ENCODE measurements at regions not wholly inside any gene's neighbourhood (a gene's known extent, or its start where the extent isn't known, plus 50 kb on each side); places are given as distances from the start of the nearest gene placed in this dataset.
"Not testable (repeated sequence)": the region's sequence is repeated elsewhere in the genome, so short reads cannot be mapped to it uniquely, and the experiment has no call there.

- DNase-seq = not testable (repeated sequence)
Measured at GRCh38 chr17:22044706-22045246, 352.5 kb downstream of the KCNJ18 start.

DNA sequence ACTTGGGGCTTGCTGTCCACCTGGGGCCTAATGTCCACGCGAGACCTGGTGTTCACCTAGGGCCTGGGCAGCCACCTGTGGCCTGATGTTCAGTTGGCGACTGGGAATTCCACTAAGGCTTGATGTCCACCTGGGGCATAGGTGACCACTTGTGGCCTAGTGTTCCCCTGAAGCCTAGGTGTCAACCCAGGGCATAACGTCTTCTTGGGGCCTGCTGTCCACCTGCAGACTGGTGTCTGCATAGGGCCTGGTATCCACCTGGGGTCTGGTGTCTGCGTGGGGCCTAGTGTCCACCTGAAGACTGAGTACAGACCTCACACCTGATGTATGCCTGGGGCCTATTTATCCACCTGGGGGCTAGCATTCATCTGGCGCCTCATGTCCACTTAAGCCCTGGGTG is 355.2 kb downstream of the KCNJ18 start:
- not testable (repeated sequence) for DNase-seq

GRCh38 chr17:22048226-22048625 is 355.9 kb downstream of the KCNJ18 start:
- DNase-seq = not testable (repeated sequence)

GRCh38 chr17:22050766-22051165 is 358.4 kb downstream of the KCNJ18 start:
- not testable (repeated sequence) for DNase-seq

- not testable (repeated sequence) for DNase-seq
Measured at GRCh38 chr17:22052715-22053114, 360.4 kb downstream of the KCNJ18 start.

DNA sequence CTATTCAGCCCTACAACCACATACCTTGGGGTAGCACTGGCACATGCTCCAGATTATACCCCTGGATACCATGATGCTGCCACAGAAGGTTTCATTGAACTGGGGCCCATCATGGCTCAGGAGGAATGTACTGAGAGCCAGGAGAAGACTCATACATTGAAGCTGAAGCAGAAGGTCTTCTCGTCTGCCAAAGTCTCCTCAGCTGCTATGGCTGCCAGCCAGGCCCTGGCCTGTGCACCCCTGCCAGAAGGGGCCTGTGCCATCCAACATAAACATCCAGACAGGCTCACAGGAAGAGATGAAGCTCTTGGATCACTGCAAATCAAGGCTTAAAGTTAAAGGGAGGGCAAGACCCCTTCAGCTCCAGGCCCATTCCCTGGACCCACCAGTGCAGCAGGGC is 364.2 kb downstream of the KCNJ18 start:
- not testable (repeated sequence) for DNase-seq

GRCh38 chr17:22075918-22076317 is 383.6 kb downstream of the KCNJ18 start:
- not testable (repeated sequence) for DNase-seq

DNA sequence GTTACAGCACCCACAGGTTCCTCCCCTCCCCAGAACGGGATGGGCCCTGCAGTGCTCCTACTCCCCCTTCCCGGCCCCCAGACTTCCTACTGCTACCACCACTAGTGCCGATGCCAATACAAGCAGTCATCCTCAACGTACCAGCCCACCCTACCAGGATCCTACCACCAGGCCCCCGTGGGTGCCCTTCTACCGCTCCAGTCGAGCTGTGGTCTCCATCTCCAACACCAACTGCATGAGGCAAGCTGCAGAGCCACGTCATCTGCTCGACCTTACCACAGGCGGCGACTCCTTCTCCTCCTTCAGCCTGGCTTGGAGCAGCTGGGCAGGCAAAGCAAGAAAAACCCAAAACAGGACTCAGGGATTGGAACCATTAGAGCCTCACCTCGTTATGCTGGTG is 396.3 kb downstream of the KCNJ18 start:
- DNase-seq = not testable (repeated sequence)

GRCh38 chr17:22090263-22090935 is 398.1 kb downstream of the KCNJ18 start:
- no peak for DNase-seq

DNA sequence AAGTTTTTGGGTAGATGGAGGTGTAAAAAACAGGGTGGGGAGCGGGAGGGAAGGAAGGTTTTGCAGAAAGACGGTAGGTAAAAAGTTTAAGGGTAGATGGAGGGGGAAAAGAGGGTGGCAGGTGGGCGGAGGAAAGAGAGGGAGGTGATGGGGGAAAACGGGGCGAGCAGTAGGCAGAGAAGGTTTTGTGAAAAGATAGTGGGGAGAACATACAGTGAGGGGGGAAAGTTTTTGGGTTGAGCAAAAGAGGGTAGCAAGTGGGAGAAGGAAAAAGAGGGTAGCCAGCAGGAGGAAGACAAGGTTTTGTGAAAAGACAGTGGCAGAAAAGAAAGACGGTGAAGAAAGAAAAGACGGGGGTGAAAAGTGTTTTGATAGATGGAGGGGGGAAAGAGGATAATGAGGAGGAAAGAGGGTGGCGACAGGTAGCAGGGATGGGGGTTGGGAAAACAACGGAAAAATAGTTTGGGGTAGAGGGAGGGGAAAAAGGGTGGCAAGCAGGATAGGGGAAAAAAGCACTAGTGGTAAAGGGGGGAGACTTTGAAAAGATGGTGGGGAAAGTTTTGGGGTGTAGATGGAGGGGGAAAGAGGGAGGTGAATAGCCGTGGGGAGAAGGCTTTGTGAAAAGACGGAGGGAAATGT is 398.8 kb downstream of the KCNJ18 start:
- DNase-seq = not testable (repeated sequence)

GRCh38 chr17:22091840-22092239 is 399.5 kb downstream of the KCNJ18 start:
- not testable (repeated sequence) for DNase-seq

GRCh38 chr17:22095414-22095813 is 403.1 kb downstream of the KCNJ18 start:
- not testable (repeated sequence) for DNase-seq

DNA sequence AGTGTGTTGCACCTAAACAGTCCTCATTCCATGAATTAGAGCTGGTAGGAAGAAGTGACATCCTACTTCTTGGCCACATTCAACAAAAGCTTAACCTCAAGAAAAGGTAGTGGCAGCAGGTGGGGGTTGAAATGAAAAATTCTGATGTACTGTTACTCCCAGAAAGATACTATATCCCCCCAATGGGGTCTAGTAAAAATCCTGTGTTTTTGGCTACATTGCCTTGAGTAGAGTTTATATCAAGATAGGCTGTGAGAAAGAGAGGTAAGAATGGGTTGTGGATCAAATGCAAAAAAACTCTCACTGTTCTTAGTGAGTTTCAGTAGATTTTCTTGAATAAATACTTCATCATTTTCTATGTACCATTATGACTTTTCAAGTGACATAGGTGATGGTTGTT is 407.3 kb downstream of the KCNJ18 start:
- not testable (repeated sequence) for DNase-seq

DNA sequence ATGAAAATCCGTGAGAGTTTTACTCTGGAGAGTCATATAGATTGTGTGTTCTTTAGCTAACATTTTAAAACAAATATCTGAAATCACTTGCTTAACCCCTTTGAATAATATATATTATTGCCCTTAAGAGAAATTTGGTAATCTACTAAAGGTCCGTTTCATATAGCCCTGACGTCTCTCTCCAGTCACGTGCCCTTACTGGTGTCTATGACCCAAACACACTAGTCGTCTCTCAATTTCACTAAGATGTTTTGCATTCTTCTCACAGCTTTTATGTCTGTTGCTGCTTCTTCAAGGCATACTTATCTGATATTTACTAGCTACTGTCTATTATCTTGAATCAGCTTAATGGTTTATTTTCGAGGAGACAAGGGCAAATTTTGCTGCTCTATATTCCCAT is 409.9 kb downstream of the KCNJ18 start:
- DNase-seq = no peak

- not testable (repeated sequence) for DNase-seq
Measured at GRCh38 chr17:22116720-22117119, 424.4 kb downstream of the KCNJ18 start.

DNA sequence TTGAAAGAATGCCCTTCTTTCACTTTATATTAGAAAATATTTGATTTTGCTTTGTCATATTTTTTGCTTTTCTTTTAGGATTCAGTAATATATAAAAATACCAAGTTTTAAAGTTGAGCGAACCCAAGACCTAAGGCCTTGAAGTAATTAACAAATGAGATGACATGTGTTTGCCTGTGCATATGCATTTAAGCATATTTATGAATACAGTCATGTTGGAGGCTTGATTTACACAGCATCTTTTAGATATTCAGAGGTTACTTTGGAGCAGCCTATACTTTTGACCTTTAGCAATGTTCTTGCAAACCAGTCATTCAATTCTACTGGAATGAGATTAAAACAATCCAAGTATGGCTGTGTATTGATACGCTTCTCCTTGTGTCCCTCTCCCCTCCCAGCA is 425.1 kb downstream of the KCNJ18 start:
- DNase-seq = not testable (repeated sequence)

GRCh38 chr17:22119016-22119415 is 426.7 kb downstream of the KCNJ18 start:
- DNase-seq = not testable (repeated sequence)

- DNase-seq = not testable (repeated sequence)
Measured at GRCh38 chr17:22119751-22120150, 427.4 kb downstream of the KCNJ18 start.

- DNase-seq = no peak
Measured at GRCh38 chr17:22123536-22124281, 431.4 kb downstream of the KCNJ18 start.

- no peak for DNase-seq
Measured at GRCh38 chr17:22128171-22128570, 435.8 kb downstream of the KCNJ18 start.

- no peak for DNase-seq
Measured at GRCh38 chr17:22128723-22129122, 436.4 kb downstream of the KCNJ18 start.

GRCh38 chr17:22129920-22130319 is 437.6 kb downstream of the KCNJ18 start:
- not testable (repeated sequence) for DNase-seq

- DNase-seq = no peak
Measured at GRCh38 chr17:22131740-22132139, 439.4 kb downstream of the KCNJ18 start.
